H1 (cell line): ENCODE measurements at regions not wholly inside any gene's neighbourhood (a gene's known extent, or its start where the extent isn't known, plus 50 kb on each side); places are given as distances from the start of the nearest gene placed in this dataset.

Experiments used
- CTCF ChIA-PET: fragments of 300-600 bp; sonication (Branson Sonifier 250); formaldehyde crosslinking; loops from one replicate; lab custom pipeline; 2021; ENCODE audit not compliant: partially characterized antibody; lab: Charles Lee
- POLR2A ChIA-PET: fragments of 300-600 bp; sonication (Branson Sonifier 250); formaldehyde crosslinking; loops from one replicate; lab custom pipeline; 2021; ENCODE audit warnings: inconsistent platforms; ENCODE audit not compliant: partially characterized antibody; lab: Charles Lee
- DNase-seq, 2 experiments: peaks; one replicate each; pipeline versions ENCODE4 v3.0.0 to v3.0.0-alpha.2; 2010 to 2022; ENCODE audit warnings: low spot score in 2 of 2, low read depth in 1 of 2, mixed read lengths in 1 of 2
- FAIRE-seq: peaks from 2 replicates; lab custom pipeline; 2011; peaks lifted over from hg19 to GRCh38; lab: Jason Lieb, UNC
- H2AFZ ChIP-seq: 2 replicates; pipeline ENCODE4 v1.8.1; 2012; ENCODE audit warnings: low read length, inconsistent platforms
- H2AK5ac ChIP-seq: 2 replicates; pipeline ENCODE4 v1.6.1; 2013; ENCODE audit warnings: low read depth, low read length
- H2BK120ac ChIP-seq: replicated peaks from 2 replicates; pipeline ENCODE3; 2013; ENCODE audit warnings: low read depth, low read length, inconsistent platforms
- H2BK12ac ChIP-seq: 2 replicates; pipeline ENCODE4 v1.6.1; 2013; ENCODE audit warnings: low read depth, low read length
- H2BK15ac ChIP-seq: 2 replicates; pipeline ENCODE4 v1.6.1; 2013; ENCODE audit warnings: low read length
- H2BK20ac ChIP-seq: 2 replicates; pipeline ENCODE4 v1.6.1; 2013; ENCODE audit warnings: low read length
- H2BK5ac ChIP-seq: 2 replicates; pipeline ENCODE4 v1.6.1; 2013; ENCODE audit warnings: low read depth, low read length
- H3K14ac ChIP-seq: 2 replicates; pipeline ENCODE4 v1.6.1; 2013; ENCODE audit warnings: inconsistent platforms; ENCODE audit not compliant: insufficient read length
- H3K18ac ChIP-seq: 2 replicates; pipeline ENCODE4 v1.6.1; 2013; ENCODE audit warnings: low read length; ENCODE audit errors: extremely low read depth
- H3K23ac ChIP-seq: 2 replicates; pipeline ENCODE4 v1.6.1; 2013; ENCODE audit warnings: inconsistent platforms; ENCODE audit not compliant: insufficient read length
- H3K23me2 ChIP-seq: 2 replicates; pipeline ENCODE4 v1.6.1; 2013; ENCODE audit warnings: low read depth, low read length
- H3K27ac ChIP-seq: 2 replicates; pipeline ENCODE4 v1.6.1; 2011; ENCODE audit warnings: low read depth, low read length, inconsistent platforms
- H3K27me3 ChIP-seq, 4 experiments: replicated peaks in 1 of 4; 1 replicate in 1 of 4; 2 replicates in 3 of 4; pipeline versions ENCODE4 v1.6.1 to v1.8.1; 2011 to 2013; ENCODE audit warnings: low read length in 3 of 4, mild to moderate bottlenecking in 3 of 4, inconsistent platforms in 2 of 4, mixed read lengths in 2 of 4, moderate library complexity in 1 of 4; ENCODE audit not compliant: control insufficient read depth in 3 of 4, insufficient read depth in 3 of 4; ENCODE audit errors: extremely low read depth in 1 of 4
- H3K36me3 ChIP-seq, 4 experiments: 2 replicates each; pipeline versions ENCODE4 v1.6.1 to v1.8.1; 2011 to 2013; ENCODE audit warnings: mild to moderate bottlenecking in 4 of 4, low read length in 3 of 4, moderate library complexity in 2 of 4, control low read depth in 1 of 4, inconsistent platforms in 1 of 4; ENCODE audit not compliant: insufficient read depth in 4 of 4, control insufficient read depth in 2 of 4
- H3K4ac ChIP-seq: replicated peaks from 2 replicates; pipeline ENCODE3; 2013; ENCODE audit warnings: low read length, low read depth, mixed read lengths, inconsistent platforms; ENCODE audit not compliant: insufficient read length
- H3K4me1 ChIP-seq, 4 experiments: replicated peaks in 1 of 4; 1 replicate in 1 of 4; 2 replicates in 3 of 4; pipeline versions ENCODE4 v1.6.1 to v1.8.1; 2011 to 2013; ENCODE audit warnings: low read length in 3 of 4, inconsistent platforms in 2 of 4, mixed read lengths in 1 of 4; ENCODE audit not compliant: insufficient read depth in 4 of 4, control insufficient read depth in 3 of 4
- H3K4me2 ChIP-seq, 2 experiments: 2 replicates each; pipeline versions ENCODE4 v1.6.1 to v1.8.1; 2011 to 2013; ENCODE audit warnings: low read depth in 2 of 2, low read length in 2 of 2, control low read depth in 1 of 2, inconsistent platforms in 1 of 2, mild to moderate bottlenecking in 1 of 2; ENCODE audit not compliant: insufficient read depth in 1 of 2
- H3K4me3 ChIP-seq, 4 experiments: fragments of 200-600, 300-600 bp in 1 of 4; sonication (generic), shearing (Covaris generic), sonication (Bioruptor Twin) in 1 of 4; 2 replicates each; pipeline versions ENCODE4 v1.5.1 to v1.8.1; 2011 to 2016; ENCODE audit warnings: low read length in 4 of 4, low read depth in 3 of 4, control low read depth in 2 of 4, inconsistent platforms in 2 of 4, mild to moderate bottlenecking in 2 of 4, mixed read lengths in 1 of 4, moderate library complexity in 1 of 4; ENCODE audit not compliant: insufficient read depth in 2 of 4; ENCODE audit errors: extremely low read depth in 1 of 4
- H3K56ac ChIP-seq: replicated peaks from 2 replicates; pipeline ENCODE3; 2013; ENCODE audit warnings: low read depth, mild to moderate bottlenecking, mixed read lengths, low read length, inconsistent platforms; ENCODE audit not compliant: insufficient read length
- H3K79me1 ChIP-seq: 2 replicates; pipeline ENCODE4 v1.6.1; 2013; ENCODE audit warnings: low read depth, low read length, control low read depth
- H3K79me2 ChIP-seq, 2 experiments: 2 replicates each; pipeline versions ENCODE4 v1.6.1 to v1.8.1; 2012 to 2013; ENCODE audit warnings: low read length in 2 of 2, mild to moderate bottlenecking in 2 of 2, inconsistent platforms in 1 of 2; ENCODE audit not compliant: insufficient read depth in 2 of 2, control insufficient read depth in 1 of 2
- H3K9ac ChIP-seq, 4 experiments: replicated peaks in 1 of 4; 1 replicate in 1 of 4; 2 replicates in 3 of 4; pipeline versions ENCODE4 v1.6.1 to v1.8.1; 2011 to 2013; ENCODE audit warnings: low read depth in 3 of 4, low read length in 3 of 4, control low read depth in 2 of 4, mild to moderate bottlenecking in 2 of 4, moderate library complexity in 2 of 4, inconsistent platforms in 1 of 4; ENCODE audit errors: extremely low read depth in 1 of 4
- H3K9me3 ChIP-seq, 2 experiments: 2 replicates each; pipeline versions ENCODE4 v1.6.1 to v1.8.1; 2012 to 2013; ENCODE audit warnings: mild to moderate bottlenecking in 2 of 2, moderate library complexity in 2 of 2, control low read depth in 1 of 2, inconsistent platforms in 1 of 2, low read depth in 1 of 2, low read length in 1 of 2, mixed read lengths in 1 of 2; ENCODE audit not compliant: insufficient read depth in 2 of 2
- H4K20me1 ChIP-seq, 2 experiments: replicated peaks in 1 of 2; 2 replicates each; pipeline versions ENCODE3 to v1.8.1; 2011 to 2013; ENCODE audit warnings: inconsistent platforms in 2 of 2, low read length in 2 of 2, mild to moderate bottlenecking in 1 of 2; ENCODE audit not compliant: insufficient read depth in 2 of 2, control insufficient read depth in 1 of 2
- H4K5ac ChIP-seq: 2 replicates; pipeline ENCODE4 v1.6.1; 2013; ENCODE audit warnings: low read length, low read depth, mixed read lengths, inconsistent platforms; ENCODE audit not compliant: insufficient read length
- H4K8ac ChIP-seq: 2 replicates; pipeline ENCODE4 v1.8.0; 2013; ENCODE audit warnings: mild to moderate bottlenecking, moderate library complexity, low read length, inconsistent platforms; ENCODE audit not compliant: insufficient read depth; ENCODE audit errors: extremely low read depth
- H4K91ac ChIP-seq: replicated peaks from 2 replicates; pipeline ENCODE3; 2013; ENCODE audit warnings: low read length, mixed read lengths, inconsistent platforms; ENCODE audit not compliant: insufficient read length
- BRCA1 ChIP-seq: IDR thresholded peaks from 2 replicates; pipeline ENCODE4 v1.6.1; 2012; ENCODE audit warnings: low read depth, low read length, improper control_type of control experiment
- CEBPB ChIP-seq: IDR thresholded peaks from 2 replicates; pipeline ENCODE4 v1.6.1; 2012; ENCODE audit warnings: low read depth, low read length
- CHD1 ChIP-seq: IDR thresholded peaks from 2 replicates; pipeline ENCODE4 v1.6.1; 2012; ENCODE audit warnings: low read depth, low read length, improper control_type of control experiment
- EP300 ChIP-seq, 2 experiments: IDR thresholded peaks; 1 replicate in 1 of 2; 2 replicates in 1 of 2; pipeline ENCODE4 v1.6.1; 2011 to 2012; ENCODE audit warnings: low read depth in 2 of 2, low read length in 2 of 2, mild to moderate bottlenecking in 2 of 2, borderline replicate concordance in 1 of 2, inconsistent platforms in 1 of 2, moderate library complexity in 1 of 2
- HDAC2 ChIP-seq, 2 experiments: fragments of 300-600 bp in 1 of 2; sonication (generic) in 1 of 2; IDR thresholded peaks; 2 replicates each; pipeline ENCODE4 v1.6.1; 2011 to 2012; ENCODE audit warnings: low read depth in 2 of 2, low read length in 2 of 2, mild to moderate bottlenecking in 2 of 2, moderate library complexity in 2 of 2, borderline replicate concordance in 1 of 2, inconsistent platforms in 1 of 2
- JUND ChIP-seq: IDR thresholded peaks from 2 replicates; pipeline ENCODE4 v1.6.1; 2011; ENCODE audit warnings: mild to moderate bottlenecking, improper control_type of control experiment, low read length
- KDM1A ChIP-seq: fragments of 200-600, 300-600 bp; sonication (generic); IDR thresholded peaks from 2 replicates; pipeline ENCODE4 v1.7.1; 2016; ENCODE audit warnings: mild to moderate bottlenecking, low read length, borderline replicate concordance
- KDM5A ChIP-seq: fragments of 200-600 bp; IDR thresholded peaks from 2 replicates; pipeline ENCODE4 v1.7.1; 2012; ENCODE audit warnings: mild to moderate bottlenecking, low read length, inconsistent platforms, mixed read lengths
- NRF1 ChIP-seq: IDR thresholded peaks from 2 replicates; pipeline ENCODE4 v1.6.1; 2011; ENCODE audit warnings: mild to moderate bottlenecking, low read depth, low read length, improper control_type of control experiment
- POLR2A ChIP-seq, 2 experiments: IDR thresholded peaks; 1 replicate in 1 of 2; 2 replicates in 1 of 2; pipeline ENCODE4 v1.6.1; 2011; ENCODE audit warnings: low read depth in 2 of 2, low read length in 2 of 2, mild to moderate bottlenecking in 2 of 2; ENCODE audit errors: control extremely low read depth in 1 of 2
- POU5F1 ChIP-seq: IDR thresholded peaks from 2 replicates; pipeline ENCODE4 v1.6.1; 2011; ENCODE audit warnings: low read depth, mild to moderate bottlenecking, low read length, moderate library complexity
- RXRA ChIP-seq: IDR thresholded peaks from 2 replicates; pipeline ENCODE4 v1.6.1; 2011; ENCODE audit warnings: low read depth, mild to moderate bottlenecking, low read length, moderate library complexity; ENCODE audit not compliant: insufficient read depth
- SIX5 ChIP-seq: IDR thresholded peaks from 2 replicates; pipeline ENCODE4 v1.6.1; 2011; ENCODE audit warnings: mild to moderate bottlenecking, low read depth, low read length
- TCF12 ChIP-seq: IDR thresholded peaks from 2 replicates; pipeline ENCODE4 v1.6.1; 2011; ENCODE audit warnings: low read depth, mild to moderate bottlenecking, low read length
- ZNF274 ChIP-seq: IDR thresholded peaks from 2 replicates; pipeline ENCODE4 v1.7.0; 2012; ENCODE audit warnings: low read length, borderline replicate concordance; ENCODE audit errors: extremely low read depth
- TF ChIP-seq, protein P1 (sequence below): IDR thresholded peaks from 2 replicates; pipeline ENCODE4 v1.6.1; 2012; ENCODE audit warnings: inconsistent platforms

DNA sequence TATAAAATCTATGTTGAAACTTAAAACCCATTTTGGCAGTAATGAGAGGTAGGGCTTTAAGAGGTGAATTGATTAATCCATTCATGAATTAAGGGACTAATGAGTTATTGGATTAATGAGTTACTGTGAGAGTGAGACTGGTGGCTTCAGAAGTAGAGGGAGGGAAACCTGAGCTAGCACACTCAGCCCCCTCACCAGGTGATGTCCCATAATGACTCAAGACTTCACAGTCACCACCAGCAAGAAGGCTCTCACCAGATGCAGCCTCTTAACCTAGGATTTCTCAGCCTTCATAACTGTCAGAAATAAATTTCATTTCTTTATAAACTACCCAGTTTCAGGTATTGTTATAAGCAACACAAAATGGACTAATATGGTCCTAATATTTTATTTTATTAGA is 621.7 kb upstream of the ACVR2A start:
- Histone ChIP-seq H3K27me3 (no peaks in the 10 kb centered on the region), H4K8ac (no peak overlapping the region), H3K9me3 (peaks cover 3 to 6% of the 10 kb centered on the region in 2 experiments; a peak in 3 of 4 replicates), H3K14ac (no peak overlapping the region), H4K91ac (no peak overlapping the region), H3K79me2 (no peaks in the 10 kb centered on the region), H3K23ac (no peak overlapping the region), H3K4ac (no peak overlapping the region), H4K20me1 (no peaks in the 10 kb centered on the region), H2AK5ac (no peak overlapping the region), H3K23me2 (no peaks in the 10 kb centered on the region), H3K4me2 (no peak overlapping the region), H2BK5ac (no peak overlapping the region), H2BK12ac (no peak overlapping the region), H2BK15ac (no peak overlapping the region), H3K9ac (no peak overlapping the region), H3K36me3 (no peaks in the 10 kb centered on the region), H4K5ac (no peak overlapping the region), H3K18ac (no peak overlapping the region), H2BK120ac (no peak overlapping the region), H3K79me1 (no peaks in the 10 kb centered on the region), H2BK20ac (no peak overlapping the region), H3K27ac (no peak overlapping the region), H2AFZ (no peak overlapping the region), H3K4me1 (no peaks in the 10 kb centered on the region), H3K4me3 (no peak overlapping the region), H3K56ac (no peak overlapping the region)
- ChIA-PET CTCF (interaction anchor here (1.2 kb wide), 1 partner anchor 179 kb away, joined by 3 read pairs; no protein-coding TSS in a partner anchor), POLR2A (no interaction called here)
- FAIRE-seq = no peak
- no peak for DNase-seq
- TF ChIP-seq RXRA (no peak), HDAC2 (IDR thresholded peaks at IDR 0.05; ENCODE audit: borderline replicate concordance in 1 of 2, low read depth in 2 of 2, low read length in 2 of 2) (no peak), NRF1 (no peak), EP300 (IDR thresholded peaks at IDR 0.05; ENCODE audit: borderline replicate concordance in 1 of 2, low read depth in 2 of 2, low read length in 2 of 2) (no peak), POLR2A (IDR thresholded peaks at IDR 0.05; ENCODE audit: control extremely low read depth in 1 of 2, low read depth in 2 of 2, low read length in 2 of 2) (no peak), SIX5 (no peak), BRCA1 (no peak), POU5F1 (no peak), ZNF274 (no peak), CHD1 (no peak), TCF12 (no peak), JUND (no peak), KDM5A (no peak), CEBPB (no peak), KDM1A (no peak)
- TF ChIP-seq, protein P1, sequence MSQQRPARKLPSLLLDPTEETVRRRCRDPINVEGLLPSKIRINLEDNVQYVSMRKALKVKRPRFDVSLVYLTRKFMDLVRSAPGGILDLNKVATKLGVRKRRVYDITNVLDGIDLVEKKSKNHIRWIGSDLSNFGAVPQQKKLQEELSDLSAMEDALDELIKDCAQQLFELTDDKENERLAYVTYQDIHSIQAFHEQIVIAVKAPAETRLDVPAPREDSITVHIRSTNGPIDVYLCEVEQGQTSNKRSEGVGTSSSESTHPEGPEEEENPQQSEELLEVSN = no peak
